GM19463 (cell line): ENCODE measurements at regions not wholly inside any gene's neighbourhood (a gene's known extent, or its start where the extent isn't known, plus 50 kb on each side); places are given as distances from the start of the nearest gene placed in this dataset.
"Not testable (repeated sequence)": the region's sequence is repeated elsewhere in the genome, so short reads cannot be mapped to it uniquely, and the experiment has no call there.

Experiments used
- ATAC-seq: cut with Tn5 transposase; IDR thresholded peaks from one replicate; pipeline ENCODE4 v1.9.1; 2021; ENCODE audit warnings: mild to moderate bottlenecking, moderate library complexity; ENCODE audit not compliant: unreplicated experiment

DNA sequence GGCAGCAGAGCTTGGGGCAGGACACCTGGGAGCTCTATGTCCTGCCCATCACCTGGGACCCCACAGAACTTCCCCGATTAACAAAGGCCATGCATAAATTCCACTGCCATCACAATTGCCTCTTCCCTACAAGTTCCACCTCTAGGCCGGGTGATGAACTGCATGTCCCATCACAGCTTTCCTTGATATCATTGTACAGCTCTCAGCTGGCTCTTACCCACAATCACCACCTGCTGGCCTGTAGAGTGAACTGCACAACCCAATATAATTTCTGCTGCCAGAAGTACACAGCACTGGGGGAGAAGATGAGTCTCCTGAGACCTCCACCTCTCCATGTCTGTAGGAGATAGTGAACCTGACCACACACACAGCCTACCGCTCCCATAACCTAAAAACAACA is 285.0 kb upstream of the AADAT start:
- ATAC-seq: peak; percentile 99

DNA sequence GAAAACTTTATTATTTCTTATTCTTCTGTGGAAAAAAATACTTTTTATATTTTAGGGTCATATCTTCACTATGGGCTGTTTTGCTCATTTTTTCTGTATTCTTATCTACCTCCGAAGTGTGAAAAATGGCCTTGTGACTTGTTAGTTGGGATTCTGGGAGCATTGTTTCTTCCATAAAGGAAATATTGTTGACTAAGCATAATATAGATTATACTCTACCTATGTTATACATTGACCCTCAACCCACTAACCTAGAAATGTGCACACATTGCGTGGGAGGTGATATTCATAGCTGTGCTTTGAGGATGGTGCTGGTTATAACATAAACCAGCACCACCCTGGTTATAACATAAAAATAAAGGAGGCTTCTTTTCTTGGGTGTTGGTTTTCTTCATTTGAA is 259.2 kb upstream of the AADAT start:
- no peak for ATAC-seq

DNA sequence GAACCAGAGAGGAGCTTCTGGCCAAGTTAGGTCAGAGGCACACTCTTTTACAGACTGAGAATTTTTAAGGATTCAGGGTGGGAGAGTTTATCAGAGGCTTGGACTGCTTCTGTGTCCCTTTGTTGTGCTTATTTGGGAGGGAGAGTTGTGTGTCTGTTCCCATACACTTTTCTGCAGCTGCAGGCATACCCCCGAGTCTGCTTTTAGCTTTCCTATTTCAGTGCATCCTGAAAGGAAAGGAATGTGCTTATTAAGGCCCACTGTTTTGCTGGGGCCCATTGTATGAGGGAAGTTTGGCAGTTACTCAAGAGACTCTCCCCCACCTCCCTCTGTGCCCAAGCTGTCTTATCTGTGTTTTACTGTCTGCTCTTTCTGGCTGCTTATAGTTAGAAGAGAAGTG is 257.4 kb upstream of the AADAT start:
- ATAC-seq: not testable (repeated sequence)

DNA sequence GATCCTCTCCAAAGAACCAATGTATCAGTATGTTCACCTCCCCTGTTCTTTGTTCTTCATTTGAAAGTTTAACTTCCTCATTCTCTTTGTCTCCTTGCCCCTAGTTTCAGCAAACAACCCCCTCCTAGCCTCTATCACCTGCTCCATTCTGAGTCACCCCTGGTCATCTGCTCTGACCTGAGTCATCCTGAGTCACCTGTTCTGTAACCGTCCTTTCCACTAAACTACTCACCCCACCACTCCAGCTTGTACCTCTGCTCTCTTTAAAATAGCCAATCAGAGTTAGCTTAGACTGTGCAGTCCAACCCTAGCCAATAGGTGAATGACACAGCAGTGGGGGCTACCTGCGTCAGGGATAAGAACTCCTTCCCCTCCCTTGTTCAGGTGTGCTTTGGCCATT is 249.8 kb upstream of the AADAT start:
- ATAC-seq: no peak

DNA sequence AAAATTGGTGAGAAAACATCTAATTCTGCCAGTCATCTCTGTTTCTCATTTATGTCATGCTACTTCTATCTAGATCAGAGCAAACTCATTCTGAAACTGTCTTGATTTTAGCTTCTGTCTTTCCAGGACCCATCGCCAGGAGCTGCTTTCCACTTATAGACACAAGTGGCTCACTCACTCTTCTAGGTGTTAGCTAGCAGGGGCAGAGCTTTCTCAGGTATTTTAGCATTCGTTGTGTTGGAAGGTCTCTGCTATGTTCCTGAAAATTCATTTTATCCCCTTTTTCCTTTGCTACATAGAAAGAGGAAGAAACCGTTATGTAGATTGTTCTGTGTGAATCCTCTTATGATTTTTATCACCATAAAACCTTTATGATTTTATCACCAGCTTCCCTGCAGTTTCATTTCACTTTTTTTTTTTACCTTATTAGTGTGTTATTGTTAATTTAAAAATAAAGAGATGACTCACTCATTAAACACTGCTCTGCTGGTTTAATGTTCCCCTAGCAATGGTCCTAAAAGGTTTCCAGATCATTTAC is 246.6 kb upstream of the AADAT start:
- ATAC-seq: peak; percentile 94

DNA sequence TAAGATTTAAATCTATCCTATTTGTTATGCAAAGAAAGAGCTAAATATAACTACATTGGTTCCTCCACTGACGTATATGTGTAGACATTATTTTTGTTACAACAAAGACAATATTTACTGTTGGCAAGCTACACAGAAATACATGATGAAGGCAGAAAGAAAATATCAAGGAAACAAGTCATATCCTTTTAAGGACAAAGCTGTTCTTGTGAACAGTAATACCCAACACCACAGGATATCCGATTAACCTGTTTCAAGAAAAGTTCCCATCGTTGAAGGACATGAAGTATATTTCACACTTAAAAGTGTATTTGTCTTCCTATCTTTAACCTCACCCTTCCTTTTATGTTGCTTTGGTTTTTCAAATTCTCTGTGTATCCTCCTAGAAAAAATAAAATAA is 235.8 kb upstream of the AADAT start:
- ATAC-seq: no peak

DNA sequence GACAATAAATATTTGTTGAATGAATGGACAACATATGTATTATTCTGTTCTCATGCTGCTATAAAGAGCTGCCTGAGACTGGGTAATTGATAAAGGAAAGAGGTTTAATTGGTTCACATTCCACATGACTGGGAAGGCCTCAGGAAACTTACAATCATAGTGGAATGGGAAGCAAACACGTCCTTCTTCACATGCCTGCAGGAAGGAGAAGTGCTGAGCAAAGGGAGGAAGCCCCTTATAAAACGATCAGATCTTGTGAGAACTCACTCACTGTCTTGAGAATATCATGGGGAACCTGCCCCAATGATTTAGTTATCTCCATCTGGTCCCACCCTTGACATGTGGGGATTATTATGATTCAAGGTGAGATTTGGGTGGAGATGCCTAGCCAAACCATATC is 233.9 kb upstream of the AADAT start:
- ATAC-seq: no peak

DNA sequence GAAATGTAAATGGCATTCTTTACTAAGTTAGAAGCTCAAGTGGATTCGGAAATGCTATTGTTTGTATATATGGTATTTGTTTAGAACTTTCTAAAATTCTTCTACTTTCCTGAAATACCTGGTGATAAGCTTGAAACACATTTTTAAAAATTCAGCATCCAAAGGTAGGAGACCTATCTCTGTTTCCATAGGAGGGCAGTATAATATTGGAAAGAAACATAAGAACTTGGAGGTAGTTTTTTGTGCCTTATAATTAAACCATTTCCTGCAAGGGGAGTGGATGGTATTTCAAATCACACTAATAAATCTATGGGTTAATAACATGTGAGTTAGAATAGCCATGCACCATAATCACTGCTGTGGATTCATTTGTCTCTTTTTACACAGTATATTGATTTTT is 217.4 kb upstream of the AADAT start:
- no peak for ATAC-seq

DNA sequence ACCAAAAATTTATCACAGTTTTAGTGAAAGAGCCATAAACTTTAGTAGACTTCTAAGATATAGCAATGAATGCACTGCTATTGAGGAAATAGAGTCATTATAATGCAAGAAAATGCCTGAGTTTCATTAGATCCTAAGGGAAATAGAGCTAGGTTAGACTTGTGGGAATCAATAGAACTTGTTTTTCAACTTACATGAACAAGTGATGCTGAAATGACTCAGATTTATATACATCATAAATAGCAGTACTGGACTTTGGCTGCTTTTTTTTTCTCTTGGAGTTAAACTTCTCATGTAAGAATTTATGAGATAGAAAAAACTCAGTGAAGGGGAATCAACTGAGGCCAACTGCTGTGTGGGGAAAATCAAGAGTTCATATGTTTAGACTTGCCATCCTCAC is 216.5 kb upstream of the AADAT start:
- no peak for ATAC-seq

DNA sequence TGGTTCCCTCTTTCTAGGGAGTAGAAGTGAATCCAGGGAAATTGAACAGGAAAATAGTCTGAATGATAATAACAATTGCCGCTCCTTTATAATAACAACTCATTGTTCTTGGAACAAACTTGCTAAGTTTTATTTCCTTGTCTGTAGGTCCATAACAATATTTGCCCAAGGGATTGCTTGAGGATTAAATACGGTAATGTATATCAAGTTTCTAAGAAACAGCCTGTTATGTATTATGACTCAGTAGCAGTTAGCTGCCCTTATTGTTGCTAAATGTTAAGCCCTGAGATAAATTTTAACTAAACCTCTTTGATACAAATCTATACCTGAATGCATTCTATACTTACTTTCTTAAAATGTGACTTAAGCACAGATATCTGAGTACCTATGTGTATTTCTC is 215.9 kb upstream of the AADAT start:
- no peak for ATAC-seq

DNA sequence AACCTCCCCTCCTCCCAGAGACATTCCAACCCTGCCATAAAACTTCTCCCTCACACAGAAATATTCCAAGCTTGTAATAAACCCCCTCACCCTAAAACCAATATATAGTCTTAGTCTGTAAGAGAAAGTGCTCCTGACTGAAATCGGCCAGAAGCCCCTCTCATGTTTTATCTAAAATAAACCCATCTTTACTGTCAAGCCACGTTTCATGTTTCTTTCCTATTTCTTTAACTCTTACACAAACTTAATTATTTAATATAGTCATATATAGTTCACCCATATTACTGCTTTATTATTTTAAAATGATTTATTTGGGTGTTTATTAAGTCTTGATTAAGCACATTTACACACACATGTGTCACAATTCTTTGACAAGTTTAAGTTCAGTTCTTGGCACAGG is 191.3 kb upstream of the AADAT start:
- no peak for ATAC-seq

DNA sequence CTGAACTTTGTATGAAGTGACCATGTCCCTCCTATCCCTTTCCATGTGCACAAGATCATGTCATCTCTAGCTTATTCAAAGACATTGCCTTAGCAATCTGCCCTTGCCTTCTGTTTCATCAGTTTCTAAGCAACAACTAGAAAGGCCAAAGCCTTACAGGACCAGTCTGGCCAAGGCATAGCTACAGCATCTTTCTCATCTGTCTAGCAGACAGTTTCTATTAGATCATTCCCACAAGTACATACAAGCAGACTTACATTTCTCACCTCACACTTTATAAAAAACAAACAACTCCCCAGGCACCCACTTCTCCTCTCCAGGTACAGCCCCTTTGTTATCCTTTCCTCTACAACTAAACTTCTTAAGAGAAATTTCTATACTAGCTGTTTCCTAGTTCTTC is 188.7 kb upstream of the AADAT start:
- ATAC-seq: no peak

DNA sequence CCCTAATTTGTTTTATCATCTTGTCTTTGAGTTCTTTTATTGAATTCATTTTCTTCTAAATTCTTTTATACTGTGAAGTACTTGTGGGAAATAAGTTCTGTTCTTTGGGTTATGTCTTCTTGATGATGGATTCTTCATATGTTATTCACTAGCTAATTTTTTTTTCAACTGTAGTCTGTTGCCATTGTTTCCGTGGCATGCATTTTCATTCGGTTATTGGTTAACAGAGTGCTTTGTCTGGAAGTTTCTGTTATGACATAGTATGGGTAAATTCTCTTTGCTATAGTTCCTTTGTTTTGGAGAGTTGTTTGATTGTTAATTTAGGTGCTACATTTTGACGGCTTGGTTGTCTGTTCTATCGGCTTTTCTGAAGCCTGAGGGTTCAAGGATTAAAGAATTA is 184.9 kb upstream of the AADAT start:
- ATAC-seq: no peak

DNA sequence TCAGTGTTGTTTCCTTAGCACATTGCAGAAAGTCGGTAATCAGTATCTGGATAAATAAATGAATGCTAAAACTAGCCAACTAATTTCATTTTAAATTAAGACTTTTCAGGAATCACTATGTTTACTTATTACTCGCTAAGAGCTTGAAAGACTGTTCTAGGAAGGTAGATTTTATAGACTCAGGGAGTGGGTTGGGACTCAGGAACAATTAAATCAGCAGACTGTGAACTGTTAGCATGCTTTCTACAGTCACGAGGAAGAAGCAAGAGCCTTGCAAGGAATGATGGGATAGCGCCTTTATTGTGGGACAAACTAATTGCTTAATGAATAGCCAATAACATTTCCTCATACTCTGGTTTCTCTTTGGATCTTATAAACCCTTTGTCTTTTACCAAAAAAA is 183.2 kb upstream of the AADAT start:
- no peak for ATAC-seq

DNA sequence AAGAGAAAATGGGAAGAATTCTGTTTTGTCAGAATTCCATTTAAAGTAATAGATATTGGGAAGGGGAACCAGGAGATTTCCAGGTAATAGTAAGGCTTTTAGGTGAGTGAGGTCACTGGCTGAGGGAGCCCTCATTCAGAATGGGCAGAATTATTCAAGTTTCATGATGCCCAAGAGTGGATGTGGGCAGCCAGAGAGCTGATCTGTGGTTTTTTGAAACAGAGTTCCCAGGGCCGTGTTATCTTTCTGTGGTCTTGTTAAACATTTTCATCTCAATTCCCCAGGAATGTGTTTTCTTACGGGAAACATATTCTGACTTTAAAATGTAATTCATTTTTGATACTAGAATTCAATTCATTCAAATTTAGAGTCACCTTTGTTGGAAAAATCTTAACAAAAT is 182.0 kb upstream of the AADAT start:
- no peak for ATAC-seq

DNA sequence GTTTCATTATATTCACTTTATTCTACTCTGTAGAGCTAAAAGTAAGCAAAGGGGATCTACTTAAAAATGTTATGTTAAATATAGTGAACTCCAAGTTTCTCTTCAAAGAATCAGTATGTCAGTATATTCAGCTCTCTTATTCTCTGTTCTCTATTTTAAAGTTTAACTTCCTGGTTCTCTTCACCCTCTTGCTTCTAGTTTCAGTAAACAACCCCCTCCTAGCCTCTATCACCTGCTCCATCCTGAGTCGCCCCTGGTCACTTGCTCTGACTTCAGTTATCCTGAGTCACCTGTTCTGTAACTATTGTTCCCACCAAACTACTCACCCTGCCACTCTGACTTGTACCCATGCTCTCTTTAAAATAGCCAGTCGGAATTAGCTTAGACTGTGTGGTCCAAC is 180.9 kb upstream of the AADAT start:
- no peak for ATAC-seq

DNA sequence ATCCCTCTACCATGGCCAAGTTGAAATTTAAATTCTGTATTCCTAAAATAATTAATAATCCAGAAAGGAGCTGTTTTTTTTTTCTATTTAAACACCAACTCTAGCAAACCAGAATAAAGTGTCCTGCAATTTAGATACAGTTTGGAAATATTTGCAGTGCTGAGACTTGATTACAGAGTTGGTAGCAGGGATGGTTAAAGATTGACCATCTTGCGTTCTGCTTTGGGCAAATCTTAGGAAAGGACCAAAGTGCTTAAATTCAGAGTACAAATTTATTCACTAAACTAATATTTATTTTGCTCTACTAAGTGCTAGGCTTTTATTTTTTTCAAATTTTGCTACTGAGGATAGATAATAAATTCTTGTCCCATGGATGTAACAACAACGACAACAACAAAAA is 180.2 kb upstream of the AADAT start:
- no peak for ATAC-seq

DNA sequence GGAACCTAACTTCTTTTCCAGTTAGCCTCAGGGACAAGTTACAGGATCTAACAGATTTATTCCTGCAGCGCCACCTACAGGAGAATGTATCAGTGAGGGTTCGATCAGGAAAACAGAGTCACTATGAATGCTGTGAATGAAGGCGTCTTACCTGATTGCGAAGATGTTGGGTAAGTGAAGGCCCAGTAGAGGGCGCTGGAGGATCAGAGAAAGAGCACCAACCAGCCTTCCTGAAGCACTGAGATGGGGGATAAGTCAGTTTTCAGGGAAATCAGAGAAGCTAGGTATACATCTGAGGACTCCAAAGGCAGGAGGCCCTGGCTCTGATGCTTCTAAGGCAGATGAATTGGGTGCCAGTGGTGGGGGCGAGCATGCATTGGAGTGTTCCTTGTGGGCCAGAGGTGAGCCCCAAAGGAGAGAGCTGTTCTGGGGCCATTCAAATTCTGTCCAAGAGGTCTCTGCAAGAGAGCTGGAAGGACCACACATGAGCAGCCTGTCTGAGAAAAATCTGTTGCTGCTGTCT is 169.9 kb upstream of the AADAT start:
- ATAC-seq: peak; percentile 99

DNA sequence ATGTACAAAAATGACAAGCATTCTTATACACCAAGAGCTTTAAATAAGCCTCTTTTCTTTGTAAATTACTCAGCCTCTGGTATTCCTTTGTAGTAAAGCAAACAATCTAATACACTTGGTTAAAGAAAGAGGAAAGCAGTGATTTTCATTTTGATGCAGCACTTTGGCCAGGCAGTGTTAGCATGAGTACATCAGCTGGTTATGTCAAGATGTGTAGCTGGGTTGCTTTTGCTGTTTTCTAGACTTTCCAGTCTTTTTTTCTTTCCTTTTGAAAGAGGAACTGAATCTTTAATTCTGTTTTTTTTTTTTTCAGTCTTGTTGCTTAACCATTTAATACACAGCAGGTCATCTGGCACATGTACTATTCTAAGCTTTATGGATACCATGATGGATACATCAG is 167.1 kb upstream of the AADAT start:
- no peak for ATAC-seq

DNA sequence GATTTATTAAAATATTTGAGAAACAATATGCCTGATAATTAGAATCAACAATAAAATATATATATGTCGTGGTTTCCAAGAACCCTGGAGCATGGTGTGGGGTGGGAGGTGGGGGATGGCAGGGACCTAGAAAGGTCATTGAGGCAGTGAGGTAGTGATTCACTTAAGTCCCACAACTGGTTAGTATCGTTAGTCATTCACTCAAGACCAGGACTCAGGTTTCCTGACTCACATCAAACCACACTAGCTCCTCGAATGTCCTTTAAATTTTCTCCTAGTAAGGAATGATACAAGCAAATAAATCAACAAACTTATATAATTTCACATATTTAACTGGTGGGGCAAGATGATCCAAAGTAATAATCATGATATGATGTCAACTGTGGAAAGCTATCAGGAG is 158.8 kb upstream of the AADAT start:
- no peak for ATAC-seq

DNA sequence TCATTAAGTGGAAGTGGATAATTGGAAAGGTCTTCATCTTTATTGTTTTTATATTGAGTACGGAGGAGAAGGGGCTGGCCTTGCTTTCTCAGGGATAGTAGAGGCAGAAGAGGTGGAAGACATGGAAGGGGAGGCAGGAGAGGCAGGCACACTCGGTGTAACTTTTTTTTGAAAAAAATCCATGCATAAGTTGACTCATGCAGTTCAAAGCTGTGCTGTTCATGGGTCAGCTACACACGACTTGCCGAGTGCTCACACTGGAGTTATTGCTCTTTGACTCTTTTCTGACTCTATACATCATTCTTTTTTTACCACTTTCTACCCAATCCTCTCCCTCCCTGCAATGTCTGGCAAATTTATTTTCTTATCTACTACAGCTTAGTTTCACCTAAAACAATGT is 158.3 kb upstream of the AADAT start:
- ATAC-seq: no peak

DNA sequence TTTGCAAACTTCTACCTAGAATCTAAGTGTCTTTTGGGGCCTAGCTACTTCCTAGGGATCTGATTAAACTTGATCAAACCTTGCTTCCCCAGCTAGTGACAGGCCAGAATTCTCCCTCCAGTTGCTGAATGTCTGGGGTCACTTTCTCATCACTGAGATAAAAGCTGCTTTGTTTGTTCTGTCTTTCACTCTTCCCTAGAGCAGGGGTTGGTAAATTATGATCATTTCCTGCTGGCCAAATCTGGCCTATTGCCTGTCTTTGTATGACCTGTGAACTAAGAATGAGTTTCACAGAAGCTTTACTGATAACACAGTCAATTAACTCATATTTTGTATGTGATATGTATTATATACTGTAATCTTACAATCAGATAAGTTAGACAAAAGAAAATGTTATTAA is 157.8 kb upstream of the AADAT start:
- no peak for ATAC-seq

DNA sequence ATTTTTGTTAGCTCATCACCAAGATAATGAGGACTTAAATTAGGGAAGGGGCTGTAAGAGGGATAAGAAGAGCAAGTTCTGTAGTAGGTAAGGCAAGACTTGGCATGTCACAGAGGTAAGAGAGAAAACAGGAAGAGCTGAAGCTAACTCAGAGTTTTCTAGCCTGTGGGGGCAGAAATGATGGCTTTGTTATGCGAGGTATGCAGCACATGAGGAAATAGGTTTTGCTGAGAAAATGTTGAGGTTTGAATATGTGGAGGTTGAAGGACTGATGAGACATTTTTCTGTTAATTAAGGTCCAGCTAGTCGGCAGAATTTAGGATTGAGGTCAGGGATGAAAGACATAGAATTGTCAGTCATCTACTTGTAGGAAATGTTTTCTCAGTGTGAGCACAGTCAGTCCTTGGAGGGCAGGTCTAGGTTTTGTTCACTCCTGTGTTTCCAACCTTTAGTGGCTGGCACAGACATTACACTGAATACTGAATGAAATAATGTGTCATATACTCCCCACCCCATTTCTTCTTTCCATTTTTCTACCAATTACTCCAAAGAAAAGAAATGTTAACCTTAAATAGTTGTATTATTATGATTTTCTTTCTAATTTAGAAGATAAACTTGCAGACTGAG is 154.0 kb upstream of the AADAT start:
- no peak for ATAC-seq
